ENCODE measurements at regions not wholly inside any gene's neighbourhood (a gene's known extent, or its start where the extent isn't known, plus 50 kb on each side); places are given as distances from the start of the nearest gene placed in this dataset.

DNA sequence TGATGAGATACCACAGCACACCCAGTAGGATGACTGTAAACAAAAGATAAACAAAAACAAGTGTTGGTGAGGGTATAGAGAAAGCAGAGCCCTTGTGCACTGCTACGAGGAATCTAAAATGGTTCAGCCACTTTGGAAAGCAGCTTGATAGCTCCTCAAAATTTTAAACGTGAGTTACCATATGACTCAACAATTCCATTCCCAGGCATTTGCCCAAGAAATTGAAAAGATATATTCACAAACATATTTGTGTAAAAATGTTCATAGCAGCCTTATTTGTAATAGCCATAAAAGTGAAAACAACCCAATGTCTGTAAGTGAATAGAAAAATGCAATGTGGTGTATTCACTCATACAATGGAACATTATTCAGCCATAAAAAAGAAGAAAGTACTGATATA lies 141.0 kb upstream of the BTBD3 start:
- DNase-seq, result no peak

DNA sequence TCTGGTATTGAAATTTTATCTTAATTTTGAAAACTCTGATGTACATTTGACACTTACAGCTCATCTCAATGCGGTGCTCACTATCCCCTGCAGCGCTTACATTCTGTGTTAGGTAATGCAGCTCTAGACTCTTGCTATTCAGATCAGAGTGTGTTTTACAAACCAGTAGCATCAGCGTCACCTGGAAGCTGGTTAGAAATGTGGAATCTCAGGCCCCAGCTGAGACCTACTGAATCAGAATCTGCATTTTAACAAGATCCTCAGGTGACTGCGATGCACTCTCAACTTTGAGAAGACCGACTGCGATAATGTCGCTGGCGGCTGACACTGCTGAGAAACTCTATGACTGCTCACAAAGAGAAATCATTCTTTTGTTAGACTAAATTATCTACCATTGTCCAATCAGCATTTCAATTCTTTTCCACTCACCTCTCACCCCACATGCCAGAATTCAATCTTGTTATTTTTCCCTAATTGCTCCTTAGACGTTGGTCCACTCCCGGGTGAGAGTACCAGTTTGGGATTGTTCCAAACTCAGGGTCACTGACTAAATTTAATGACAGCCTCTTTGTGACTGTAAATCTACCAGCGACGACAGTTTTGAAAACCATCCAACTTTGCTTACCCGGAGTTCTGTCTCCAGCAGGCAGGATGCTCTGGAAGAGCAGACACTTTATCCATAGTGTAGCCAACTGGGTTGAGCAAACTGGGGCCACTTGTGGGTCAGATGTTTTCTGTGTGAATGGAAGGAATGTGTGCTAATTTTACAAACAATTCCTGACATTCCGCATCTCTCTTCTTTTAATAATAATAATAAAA lies 140.1 kb upstream of the BTBD3 start:
- no peak for DNase-seq

DNA sequence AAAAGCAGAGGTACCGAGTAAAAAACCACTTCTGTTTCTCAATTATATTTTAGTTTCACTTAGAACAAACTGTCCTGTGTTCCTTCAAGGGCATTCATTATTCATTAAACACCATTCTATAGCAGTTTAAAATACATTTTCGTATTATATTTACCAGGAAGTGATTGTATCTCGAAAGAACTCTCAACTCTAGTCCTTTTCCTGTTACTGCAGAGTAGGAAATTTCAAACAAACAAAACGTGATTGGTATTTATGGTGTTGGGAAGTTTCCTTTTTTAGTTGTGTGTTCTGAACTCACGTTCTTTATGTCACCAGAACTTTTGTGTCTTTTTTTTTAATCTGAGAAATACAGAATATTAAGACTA lies 139.5 kb upstream of the BTBD3 start:
- DNase-seq, result no peak

DNA sequence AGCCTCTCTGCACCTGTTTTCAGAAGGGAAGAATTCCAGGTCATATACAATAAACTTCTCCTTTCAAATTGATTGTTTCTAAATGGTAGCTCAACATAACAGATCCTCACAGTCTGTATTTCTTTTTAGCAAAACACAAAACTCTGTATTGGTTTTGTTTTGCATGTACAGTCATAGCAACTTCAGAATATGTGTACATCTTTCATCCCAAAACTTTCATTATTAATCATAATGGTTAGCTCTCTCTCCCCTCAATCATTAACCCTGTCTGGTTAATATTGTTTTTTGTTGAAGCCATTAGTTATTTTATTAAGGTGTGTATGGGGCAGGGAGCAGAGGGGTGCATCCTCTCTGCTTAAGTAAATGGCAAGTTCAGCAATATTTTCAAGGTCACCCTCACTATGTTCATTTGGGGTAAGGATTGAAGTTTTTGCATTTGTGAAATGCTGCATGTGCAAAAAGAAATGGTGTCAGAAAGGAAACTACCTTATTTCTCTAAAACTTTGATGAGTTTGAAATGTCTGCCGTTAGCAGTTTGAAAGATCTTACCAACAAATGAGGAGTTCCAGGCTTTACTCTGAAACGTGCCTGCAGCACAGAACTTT lies 136.8 kb upstream of the BTBD3 start:
- no peak for DNase-seq

DNA sequence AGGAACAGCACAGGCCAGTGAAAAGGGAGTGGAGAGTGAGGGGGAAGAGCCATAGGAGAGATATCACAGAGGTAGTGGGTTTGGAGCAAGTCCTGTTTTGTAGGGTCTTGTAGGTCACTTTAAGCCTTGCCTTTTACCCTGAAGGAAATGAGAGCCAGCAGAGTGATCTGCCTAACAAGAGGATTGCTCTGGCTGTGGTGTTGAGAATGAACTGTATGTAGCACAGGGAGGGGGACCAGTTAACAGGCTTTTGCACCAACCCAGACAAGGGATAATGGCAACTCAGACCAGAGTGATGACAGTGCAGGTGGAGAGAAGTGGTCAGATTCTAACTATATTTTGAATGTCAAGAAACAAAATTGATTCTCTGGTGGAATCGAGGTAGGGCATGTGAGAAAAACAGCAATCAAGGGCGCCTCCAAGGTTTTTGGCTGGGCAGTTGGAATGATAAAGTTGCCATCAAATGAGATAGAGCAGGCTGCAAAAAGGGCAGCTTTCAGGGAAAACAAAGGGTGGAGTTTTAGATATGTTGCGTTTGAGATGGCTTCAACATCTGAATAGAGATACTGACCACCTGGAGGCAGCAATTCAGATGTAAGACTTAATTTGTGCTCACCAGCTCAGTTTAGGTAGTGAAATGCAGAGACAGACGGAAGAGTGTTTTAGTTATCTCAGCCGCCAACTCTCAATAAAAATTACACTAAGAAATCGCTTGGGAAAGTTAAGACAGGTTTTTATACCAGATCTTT lies 134.4 kb upstream of the BTBD3 start:
- no peak for DNase-seq

DNA sequence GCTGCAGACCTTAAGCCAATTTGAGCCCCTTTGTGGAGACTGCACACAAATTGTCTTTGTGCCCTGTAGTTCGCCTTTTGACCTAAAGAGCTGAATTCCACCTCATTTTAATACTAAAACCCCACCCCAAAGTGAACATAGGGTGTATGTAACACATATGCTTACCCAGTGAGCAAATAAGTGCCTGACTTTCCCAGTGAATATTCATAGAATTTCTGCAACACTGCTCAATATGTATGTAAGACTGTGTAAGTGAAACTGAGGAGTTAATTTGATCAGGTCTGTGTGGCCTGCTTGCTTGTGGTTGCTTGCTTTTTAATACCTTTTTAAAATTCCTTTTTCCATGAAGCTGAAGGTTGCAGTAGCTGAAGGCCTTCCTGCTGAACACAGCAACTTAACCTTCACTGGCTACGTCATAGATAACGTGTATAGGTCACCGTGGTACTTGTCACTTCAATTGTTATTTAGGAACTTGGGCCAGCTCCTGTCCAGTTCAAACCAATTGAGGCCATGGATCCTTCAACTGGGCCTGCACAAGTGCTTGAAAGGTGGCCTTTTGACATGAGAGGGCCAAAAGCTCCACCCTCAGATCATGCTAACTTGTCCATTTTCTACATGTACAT lies 131.7 kb upstream of the BTBD3 start:
- no peak for DNase-seq

DNA sequence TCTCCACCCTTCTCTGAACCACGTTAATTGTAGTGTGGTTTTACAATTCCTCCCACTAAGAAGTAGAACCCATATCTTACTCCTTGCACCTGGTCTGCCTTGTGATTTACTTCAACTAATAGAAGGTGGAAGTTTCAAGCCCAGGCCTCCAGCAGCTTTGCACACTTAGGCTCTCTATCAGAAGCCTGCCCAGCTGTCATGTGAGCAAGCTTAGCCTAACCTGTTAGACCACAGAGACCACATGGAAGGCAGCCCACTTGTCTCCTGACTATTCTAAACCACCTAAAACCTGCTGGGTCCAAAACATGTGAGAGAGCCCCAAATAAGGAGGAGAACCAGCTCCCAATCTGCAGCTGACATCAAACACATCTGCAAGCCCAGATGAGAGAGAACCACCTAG lies 127.6 kb upstream of the BTBD3 start:
- no peak for DNase-seq

DNA sequence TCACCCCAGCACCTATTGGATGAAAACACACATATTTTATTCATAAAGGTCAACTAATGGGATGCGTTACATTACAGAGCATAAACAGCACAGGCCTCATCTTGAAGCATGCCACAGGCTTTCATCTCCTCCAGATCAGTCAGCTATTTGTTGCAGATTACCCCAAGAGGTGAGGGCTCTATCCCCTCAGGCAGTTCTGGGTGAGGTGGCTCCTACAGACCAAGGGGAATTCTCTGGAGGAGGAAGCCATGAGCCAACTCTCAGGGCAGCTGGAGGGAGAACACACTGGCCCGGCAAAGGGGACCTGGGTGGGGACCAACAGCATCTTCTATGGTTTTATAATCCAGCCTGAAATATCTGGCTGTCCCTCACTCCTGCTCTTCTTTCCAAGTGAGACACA lies 126.4 kb upstream of the BTBD3 start:
- no peak for DNase-seq

DNA sequence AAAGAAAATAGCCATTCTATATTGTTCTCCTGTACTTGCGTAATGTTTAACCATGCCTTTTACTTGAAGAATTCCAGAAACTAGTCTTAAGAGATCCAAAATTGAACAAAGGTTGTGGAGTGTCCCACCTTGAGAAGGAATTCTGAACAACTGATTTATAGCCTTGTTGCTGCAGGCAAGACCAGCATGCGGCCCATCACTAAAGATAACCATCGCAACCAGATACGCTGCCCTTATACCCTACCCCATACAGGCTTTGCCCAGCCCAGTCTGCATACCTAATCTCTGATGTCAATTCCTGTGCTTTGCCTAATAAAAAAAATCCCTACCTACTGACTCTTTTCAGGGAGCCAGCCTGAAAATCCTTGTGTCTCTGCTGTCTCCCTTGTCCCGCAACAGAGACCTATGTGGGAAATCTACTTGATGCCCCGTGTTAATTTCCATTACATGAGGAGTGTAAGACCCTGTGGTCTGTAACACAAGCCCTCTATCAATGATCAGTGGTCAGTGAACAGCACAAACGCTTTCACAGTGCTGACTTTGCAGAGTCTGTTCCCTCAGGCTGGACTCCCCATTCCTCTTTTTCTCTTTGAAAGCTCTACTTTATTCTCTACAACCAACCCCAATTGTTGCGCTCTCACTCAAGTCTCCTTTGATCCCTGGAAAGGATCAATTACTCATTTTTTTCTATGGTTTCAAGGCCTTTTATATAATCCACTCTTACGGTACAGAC lies 125.7 kb upstream of the BTBD3 start:
- DNase-seq, result no peak

DNA sequence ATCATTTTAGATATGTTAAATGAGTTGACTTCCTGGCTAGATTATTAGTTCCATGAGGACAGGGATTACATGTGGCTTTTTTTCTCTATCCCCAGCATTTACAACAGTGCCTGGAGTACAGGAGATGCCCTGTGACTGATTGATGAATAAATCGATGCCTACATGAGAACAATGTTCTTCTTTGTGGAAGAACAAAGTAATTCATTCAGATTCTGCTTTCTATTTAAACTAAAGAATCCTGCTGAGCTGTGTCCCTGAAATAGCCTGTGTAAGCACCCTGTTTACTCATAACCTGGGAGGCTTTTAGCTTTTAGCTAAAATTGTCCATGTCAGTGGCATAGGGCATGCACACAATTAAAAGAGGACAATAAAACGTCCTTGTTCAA lies 125.1 kb upstream of the BTBD3 start:
- no peak for DNase-seq

DNA sequence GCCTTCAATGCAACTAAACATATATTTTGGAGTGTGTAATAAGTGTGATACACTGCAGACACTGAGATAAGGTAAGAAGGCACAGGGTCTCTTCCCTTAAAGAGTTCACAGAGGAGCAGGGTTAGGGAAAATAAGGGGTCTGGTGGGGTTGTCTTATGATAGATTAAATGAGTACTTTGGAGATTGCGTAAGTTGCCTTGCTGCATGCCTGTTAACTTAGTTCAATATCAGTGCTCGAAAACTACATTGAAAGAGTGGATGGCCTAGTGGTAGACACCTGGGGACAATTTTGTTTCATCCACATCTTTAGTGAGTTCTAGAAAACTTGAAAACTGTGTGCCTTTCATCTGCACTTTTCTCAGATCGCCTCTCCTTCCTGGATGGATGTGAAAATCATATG lies 123.2 kb upstream of the BTBD3 start:
- no peak for DNase-seq

DNA sequence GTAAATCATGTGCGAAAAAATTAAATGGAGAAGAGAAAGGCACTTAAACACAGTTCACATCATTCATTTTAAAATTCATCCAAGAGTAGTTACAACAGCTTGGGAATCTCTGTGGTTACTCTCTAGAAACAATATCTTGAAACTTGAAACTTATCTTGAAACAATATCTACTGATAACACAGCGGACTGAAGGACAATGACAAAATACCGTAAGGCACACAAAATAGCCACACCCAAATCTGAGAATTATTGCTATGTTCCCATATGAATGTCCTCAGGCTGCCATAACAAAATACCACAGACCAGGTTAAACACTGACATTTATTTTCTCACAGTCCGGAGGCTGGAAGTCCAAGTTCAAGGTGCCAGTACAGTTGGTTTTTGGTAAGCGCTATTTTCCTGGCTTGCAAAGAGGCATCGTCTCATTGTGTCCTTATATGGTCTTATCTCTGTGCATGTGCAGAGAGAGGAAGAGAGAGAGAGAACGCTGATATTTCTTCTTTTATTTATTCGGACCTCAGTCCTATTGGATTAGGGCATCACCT lies 122.5 kb upstream of the BTBD3 start:
- no peak for DNase-seq

DNA sequence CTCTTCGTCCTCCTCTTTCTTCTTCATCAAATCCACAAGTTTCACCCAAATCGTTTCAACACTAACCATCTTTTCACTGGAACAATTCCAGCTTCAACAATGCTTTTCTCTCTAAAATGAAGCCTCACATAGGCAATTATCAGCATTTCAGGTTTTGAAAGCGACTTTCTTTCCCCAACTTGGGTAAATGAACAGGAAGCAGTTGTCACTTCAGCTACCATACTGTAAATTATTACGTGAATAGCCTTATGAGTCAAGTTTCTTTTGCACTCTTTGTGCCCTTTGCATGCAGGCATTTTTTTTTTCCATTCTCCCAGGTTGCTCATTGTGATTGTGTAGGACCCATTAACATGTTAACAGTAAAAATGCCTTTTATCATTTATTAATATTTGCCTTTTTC lies 121.7 kb upstream of the BTBD3 start:
- DNase-seq, result no peak

DNA sequence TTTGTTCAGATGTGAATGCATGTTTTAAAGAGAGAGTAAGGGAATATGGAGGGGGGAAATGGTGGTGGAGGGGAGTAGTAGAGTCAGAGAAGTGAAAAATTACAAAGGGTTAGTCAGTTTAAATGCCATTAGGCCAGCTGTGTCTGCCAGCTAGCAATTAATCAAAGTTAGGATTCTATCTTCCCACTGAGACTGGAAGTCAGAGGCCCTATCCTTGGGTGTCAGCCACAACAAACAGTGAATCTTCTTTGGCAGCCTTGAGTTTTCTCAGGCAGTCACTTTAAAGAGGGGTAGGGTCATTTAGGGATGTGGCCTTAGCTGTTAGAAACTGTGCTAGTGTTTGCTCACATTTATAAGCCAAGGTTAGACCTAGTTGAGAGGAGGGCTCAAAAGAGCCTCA lies 120.5 kb upstream of the BTBD3 start:
- no peak for DNase-seq

DNA sequence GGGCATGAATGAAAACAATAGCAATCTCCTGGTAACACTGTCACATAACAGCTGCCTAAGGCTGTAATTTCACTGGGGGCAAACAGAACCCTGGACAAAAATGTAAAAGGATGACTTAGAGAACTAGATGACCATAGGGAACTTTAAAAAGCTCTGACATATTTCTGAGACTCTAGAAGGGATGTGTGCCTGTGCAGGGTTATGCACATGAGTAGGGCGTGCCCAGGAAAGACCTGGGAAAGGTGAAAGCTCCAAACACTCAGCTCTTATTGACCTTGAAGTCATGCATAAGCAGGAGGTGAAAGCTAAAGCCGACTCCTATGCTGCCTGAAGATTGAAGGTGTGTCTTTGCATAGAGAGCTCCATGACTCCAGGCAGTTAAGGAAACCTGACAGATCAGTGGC lies 118.4 kb upstream of the BTBD3 start:
- no peak for DNase-seq

DNA sequence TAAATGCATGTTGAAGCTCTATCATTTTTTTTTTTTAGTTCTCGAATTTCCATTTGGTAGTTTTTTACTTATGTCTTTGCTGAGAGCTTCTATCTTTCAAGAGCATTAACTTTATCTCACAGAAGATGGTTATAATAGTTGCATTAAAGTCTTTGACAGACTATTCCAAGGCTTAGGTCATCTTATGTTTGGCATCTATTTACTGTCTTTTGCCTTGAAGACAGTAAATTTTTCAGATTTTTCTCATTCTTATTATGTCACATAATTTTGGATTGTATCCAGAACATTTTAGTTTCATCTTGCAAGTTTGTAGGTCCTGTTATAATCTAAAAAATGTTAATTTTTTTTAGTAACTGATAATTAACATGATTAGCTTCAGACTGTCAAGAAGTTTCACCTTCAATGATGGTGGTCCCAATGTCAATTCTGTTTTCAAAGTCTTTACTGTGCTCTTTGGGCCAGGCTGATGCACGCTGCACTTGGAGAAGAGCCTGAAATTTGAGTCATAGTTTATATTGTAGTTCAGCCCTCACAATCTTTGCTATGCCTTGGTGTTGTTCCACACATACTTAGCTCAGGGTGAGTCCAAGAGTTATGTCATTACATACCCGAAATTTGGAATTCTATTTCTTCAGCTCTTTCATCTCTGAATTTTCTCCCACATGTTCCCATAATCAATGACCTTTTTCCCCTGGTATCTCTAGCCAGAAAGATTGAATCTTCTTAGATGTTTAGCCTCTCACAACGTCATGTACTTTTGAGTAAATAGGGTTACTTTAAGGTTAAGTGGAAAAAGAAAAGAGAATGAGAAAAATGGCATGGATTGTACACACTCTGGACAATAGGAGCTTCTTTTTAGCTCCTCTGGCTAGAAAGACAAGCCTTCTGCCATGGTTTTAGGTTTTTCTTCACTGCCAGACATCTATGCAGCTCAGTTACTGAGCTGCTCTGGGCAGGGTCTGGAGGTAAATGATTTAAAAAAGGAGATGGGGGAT lies 110.3 kb upstream of the BTBD3 start:
- no peak for DNase-seq

DNA sequence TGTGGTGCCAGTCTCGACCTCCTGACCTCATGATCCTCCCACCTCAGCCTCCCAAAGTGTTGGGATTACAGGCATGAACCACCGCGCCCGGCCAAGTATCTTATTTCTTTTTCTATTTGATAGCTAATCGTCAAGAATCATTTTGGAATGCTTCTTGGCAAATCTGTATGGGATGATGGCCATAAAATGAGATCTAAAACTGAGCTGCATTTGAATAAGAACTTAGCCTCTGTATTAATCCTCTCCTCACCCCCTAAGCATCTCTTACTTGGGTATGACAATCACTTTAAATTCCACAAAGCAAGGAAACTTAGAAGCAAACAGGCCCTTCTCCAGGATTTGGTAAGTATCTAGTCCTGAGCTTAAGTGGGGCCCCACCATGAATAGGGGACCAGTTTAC lies 108.9 kb upstream of the BTBD3 start:
- no peak for DNase-seq

DNA sequence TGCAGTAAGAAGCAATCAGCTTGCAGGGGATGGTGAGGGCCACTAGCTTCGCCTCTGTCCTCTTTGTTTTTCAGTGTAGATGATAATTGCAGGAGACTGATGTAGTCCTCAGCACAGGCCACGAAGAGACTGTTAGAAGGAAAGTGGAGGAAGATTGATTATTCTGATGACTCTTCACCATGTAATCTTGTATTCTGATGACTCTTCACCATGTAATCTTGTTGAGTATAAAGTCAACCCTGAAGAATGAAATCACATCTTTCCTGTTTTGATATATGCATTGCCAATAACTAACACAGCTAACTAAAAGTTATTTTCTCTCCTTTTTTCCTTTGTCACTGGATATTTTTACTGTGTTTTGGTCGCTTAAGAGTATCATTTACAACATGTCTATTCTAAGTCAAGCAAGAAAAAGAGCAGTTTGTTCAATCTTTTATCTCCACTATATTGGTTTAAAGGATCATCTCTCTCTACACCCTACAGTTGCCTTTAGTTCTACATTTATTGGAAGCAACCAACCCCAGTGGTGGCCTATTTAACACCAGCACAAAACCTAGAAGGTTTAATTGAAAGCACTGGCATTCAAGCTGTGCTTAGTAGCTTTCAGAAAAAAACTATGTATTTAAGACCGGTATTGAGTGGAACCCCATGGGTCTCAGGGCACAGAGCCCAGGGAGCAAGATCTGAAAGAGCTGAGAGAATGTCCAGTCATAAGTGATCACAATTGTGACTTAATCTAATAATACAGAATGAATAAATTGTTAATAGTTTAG lies 107.2 kb upstream of the BTBD3 start:
- DNase-seq, result no peak

DNA sequence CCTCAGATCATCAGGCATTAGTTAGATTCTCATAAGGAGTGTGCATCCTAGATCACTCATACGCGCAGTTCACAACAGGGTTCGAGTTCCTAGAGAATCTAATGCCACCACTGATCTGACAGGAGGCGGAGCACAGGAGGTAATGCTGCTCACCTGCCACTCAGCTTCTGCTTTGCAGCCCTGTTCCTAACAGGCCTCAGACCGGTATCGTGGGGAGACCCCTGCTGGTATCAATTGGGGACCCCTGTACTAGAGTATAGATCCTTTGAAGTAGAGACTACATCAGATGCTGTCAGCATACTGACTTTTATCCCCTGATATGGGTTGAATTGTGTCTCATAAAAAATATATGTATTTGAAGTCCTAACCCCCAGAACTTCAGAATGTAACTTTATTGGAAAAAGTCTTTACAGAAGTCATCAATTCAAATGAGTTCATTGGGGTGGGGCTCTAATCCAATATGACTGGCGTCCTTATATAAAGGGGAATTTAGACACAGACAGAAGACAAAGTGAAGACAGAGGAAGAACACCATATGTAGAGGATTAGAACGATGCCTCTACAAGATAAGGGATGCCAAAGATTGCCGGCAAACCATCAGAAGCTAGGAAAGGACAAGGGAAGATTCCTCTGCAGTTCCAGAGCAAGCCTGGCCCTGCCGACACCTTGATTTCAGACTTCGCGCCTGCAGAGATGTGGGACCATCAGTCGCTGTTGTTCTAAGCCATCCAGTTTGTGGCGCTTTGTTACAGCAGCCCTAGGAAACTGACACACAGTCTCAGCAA lies 104.4 kb upstream of the BTBD3 start:
- no peak for DNase-seq

DNA sequence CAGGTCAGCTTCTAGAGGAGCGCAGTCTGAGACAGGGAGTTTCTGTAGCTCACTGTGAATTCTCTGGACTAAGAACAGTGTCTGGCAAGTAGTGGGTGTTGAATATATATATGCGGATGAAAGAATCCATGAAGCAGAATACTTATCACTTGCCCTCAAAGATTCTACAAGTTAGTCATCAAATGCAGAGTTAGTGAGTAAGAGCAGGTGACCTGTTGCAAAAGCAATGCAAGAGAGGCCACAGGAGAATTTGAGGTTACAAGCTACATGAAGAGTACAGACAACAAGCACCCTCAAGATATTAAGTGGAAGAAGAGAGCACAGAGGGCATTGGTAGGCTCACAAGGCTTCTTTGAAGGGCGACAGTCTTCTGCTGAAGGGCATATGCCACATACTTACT lies 103.4 kb upstream of the BTBD3 start:
- DNase-seq, result no peak
